Hematopoietic multipotent progenitor cell treated with erythropoietin and hydrocortisone succinate and interleukin-3 and kit ligand, for 8 days (in vitro differentiated cells): ENCODE measurements at regions not wholly inside any gene's neighbourhood (a gene's known extent, or its start where the extent isn't known, plus 50 kb on each side); places are given as distances from the start of the nearest gene placed in this dataset.

Experiments used
- DNase-seq: peaks from one replicate; pipeline ENCODE4 v3.0.0-alpha.2; 2015

DNA sequence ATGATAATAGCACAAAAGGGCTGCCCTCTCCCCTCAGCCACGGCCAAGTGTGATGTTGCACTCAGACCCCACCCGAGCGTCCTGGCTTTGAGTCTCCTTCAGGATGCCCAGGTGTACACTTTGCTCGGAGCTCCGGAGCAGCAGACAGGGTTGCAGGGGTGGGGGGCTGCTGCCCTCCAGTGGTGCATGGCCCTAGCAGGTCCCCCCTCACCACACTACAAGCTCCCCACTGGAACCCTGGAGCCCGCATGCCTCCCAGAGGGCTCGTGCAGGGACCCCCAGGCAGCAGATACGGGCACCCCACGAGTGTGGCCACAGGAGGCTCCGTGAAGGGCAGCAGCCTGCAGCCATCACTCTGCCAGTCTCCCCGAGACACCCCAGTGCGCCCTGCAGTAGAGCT lies 69.9 kb upstream of the C14orf180 start:
- no peak for DNase-seq

DNA sequence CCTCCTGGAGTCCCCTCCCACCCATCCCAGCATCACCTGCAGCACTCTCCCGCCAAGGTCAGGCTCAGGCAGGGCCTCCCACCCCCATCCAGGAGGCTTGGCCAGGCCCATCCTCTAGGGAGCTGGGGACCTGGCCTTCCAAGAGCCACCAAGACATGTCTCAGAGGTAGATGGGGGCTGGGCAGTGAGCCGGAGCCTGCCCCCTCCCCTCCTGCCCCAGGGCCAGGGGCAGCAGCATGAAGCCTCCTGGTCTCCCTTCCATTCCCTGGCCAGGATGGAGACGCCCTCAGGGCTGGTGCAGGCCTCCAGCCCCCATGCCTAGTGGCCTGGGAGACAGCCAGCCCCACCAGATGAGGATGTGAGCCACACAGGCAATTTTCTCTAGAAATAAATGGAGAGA lies 69.3 kb upstream of the C14orf180 start:
- no peak for DNase-seq

DNA sequence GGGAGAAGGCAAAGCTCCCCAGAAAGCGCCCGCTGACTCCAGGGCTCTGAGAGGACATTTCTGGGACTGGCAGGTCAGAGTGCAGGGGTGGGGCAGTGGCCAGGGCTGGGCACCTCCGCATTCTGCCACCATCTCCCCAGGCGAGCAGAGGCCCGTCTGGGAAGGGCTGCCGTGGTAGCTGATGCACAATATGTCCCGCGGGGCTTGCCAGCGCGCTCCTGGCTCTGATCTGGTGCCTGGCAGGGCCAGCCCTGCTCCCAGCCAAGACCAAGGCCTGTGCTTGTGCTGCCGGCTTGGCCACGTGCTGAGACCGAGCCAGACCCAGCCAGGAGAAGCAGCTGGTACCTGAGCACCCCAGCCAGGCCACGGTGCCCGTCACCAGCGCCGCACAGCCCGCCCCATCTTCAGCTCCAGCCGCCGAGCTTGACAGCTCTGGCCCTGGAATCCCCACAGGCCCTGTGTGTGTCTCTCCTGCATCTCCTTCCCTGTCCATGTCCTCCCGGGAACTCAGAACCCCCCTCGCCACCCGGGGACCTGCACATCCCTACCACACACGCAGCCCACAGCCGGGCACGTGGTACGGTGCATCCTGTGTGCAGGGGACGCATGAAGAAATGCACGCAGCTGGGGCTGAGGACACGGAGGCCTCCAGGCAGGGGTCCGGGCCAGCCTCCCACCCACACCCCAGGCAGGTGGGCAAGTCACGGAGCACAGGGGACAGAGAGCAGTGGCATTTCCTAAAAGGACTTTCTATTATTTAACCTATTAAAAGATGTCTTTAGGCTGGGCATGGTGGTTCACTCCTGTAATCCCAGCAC lies 68.6 kb upstream of the C14orf180 start:
- no peak for DNase-seq

DNA sequence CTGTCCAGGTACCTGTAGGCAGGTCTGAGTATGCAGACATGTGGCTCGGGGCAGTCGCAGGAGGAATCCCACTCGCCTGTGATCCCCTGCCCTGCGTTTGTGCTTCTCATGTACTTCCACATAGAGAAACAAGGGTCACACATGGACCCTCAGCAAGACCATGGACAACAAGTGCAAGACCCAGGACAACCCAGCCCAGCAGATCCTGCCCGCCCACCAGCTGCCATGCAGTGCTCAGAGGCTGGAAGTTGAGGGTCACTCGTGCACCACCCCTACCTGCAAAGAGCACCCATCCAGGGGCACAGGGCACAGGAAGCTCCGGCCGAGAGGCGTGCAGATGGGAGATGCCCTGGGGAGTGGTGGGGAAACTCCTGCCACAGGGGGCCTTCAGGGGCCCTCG lies 67.5 kb upstream of the C14orf180 start:
- DNase-seq: no peak

DNA sequence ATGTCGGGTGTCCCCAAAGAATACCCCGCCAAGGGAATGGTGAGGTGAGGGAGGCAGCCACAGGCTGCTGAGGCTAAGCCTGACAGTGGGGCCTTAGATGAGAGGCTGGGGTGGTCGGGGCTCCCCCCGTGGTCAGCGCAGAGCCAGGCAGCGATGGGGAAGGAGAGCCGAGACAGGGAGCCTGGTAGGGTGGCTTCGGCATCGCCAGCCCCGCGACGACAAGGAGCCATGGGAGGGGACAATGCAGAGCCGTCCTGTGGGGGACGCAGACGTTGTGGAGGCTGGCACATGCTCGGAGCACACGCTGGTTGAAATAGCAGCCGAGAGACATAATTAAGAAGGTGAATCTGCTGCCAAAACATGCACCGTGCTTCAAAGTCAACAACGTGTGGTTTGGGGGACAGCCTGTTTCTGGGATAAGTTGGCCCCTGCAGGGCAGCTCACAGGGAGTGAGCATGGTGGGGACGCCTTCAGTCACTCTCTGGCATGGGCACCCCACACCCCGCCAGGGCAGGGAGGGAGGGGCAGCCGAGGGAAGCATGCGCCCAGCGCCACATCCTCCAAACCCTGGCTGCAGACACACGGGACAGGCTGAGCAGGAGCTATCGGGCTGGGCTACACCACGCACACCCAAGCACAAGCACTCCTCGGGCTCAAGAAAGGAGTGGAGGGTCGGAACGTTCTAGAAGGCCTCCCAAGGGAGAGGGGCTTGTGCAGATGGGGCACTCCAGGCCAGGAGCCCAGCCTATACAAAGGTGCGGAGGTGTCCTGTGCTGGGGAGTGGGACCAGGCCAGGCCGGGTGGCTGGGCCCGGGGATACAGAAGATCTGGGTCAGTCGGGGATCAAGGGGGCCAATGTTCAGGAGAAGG lies 66.6 kb upstream of the C14orf180 start:
- no peak for DNase-seq

DNA sequence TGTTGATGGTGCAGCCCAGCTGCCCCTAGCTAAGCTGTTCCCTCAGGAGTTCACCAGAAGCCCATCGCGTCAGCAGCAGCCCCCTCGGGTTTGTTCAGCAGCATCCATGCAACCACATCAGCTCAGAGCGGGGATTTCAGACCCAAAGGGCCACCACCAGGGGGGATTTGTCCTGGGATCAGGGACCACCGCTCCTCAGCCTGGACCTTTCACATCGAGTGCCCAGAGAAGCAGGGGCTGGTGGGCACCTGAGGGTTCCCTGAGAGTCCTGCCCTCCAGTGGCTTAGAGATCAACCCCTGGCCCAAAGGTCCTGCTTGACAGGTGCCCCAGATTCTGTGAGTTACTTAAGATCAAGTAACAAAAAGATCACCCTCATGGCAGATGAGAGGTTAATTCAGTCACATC lies 65.9 kb upstream of the C14orf180 start:
- no peak for DNase-seq

DNA sequence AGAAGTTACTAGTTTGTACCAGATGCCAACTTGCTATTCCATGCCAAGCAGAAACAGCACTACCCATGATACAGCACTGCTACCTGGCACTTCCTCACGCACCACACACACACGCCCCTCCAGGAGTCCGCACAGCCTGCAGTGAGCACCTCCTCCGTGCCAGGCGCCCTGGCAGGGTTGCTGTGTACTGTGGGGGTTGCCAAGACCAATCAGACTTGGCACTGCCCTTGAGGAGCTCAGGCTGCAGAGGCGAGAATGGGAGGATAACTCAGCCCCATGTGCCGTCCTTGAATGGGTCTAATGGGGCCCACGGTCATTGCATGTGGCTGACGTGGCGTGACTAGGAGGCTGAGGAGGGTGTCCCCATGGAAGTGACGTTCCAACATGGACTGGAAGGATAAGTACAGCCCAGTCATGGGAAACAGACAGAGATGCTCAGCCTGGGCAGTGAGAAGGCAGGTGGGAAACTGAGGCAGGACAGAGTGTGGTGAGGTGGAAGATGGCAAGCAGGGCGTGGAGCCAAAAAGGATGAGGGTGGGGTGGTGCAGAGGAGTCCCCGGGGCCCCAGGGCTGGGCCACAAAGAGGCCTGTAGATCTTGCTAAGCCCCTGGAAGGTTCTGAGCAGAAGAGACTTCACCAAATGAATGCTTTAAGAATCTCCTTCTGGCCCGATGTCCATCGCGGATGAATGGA lies 65.3 kb upstream of the C14orf180 start:
- no peak for DNase-seq

DNA sequence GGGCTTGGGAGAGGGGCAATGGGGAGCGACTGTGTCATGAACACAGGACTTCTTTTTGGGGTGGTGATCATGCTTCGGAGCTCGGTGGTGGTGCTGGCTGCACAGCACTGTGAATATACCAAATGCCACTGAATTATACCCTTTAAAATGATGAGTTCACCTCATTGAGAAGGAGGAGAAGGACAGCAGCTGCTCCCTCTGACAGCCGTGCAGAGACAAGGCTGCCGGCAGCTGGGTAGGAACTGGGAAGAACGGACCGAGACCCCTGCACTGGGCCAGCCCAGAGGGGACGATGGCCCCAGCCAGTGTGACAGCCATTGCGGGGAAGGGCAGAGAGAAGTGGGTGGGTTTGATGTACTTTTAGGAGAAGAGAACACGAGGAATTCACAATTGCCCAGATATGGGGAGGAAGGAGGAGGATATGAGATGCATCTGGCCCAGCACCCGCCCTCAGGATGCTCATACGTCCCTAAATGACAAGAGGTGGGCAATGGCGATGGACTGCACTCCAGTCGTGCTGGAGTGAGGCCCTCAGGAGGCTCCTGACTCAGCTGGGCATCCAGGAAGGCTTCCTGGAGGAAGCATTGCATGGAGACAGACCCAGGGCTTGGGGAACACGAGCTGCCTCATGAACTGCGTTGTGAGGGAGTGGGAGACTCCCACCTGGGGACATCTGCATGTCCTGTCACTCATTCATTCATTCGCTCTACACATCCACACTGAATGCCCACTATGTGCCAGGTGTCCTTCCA lies 64.3 kb upstream of the C14orf180 start:
- DNase-seq: no peak

DNA sequence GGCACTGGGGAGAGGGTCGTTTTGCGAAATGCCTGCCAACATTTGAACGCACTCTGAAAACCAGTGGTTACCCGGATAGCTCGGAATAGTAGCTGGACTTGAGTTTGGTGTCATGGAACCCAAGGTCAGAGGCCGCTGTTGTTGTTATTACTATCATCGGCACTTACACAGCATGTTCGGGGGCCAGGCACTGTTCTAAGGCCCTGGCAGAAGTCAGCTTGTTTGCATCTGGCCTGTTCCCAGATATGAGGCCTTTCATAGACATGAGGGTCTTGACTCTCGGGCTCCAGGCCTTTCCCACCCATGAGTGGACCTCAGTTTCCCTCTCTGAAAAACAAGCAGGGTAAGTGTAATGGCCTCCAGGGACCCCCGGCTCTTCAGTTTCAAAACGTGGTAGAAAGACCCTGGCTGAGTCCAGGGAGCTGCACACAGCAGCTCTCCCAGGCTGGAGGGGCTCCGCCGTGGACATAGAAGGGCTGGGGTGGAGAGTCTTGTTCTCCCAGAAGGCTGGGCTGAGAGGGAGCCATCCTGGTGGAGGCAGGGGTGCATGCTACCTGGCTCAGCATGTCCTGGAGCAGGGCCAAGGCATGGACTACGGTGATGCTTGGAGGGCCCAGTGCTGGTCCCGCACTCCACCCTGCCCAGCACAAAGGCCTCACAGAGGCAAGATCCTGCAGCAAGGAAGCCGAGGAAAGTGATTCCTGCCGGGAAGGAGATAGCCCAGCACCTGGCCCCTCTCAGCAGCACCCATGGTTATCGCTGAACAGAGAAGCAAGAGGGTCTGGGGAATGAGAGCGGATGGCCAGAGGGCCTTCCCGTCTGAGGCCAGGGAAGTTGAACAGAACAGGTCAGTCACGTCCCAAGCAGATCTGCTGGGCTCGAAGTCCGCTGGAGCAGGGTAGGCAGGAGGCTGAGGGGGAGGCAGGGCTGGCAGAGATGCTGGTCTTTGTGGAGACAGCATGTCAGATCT lies 63.5 kb upstream of the C14orf180 start:
- DNase-seq: no peak

DNA sequence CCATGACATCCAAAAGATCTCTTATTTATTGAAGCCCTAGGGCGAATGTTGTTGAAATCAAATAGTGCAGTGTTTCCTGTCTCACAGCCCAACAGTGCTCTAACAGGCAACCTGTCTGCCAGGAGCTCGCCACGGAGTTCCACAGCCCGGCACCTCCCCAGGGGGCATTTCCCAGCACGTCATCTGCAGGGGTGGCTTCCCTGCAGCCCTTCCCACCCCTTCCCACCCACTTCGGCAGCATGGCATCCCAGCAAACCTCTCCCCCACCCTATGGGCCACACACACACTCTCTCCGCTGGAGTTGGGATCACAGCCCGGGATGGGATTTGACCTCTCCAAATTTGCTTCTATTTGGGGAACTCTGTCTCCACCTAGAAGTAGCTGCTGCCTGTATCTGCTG lies 62.7 kb upstream of the C14orf180 start:
- no peak for DNase-seq

DNA sequence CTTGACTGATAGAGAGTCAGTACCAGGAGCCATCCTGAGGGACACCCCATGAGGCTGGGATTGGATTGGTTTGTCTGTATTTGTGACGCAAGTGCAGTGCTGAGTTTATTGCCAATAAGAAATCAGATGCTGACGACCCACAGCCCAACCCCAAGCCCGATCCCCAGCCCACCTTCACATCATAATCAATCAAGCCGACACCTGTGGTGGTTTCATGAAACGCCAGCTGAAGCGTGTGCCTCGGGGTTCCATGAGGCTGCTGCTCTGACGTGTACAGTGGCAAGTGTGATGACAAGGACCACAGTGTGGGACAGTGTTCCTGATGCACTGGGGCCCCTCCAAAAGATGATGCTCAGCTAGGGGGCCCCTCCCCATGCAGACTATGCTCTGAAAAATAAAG lies 62.1 kb upstream of the C14orf180 start:
- DNase-seq: no peak

DNA sequence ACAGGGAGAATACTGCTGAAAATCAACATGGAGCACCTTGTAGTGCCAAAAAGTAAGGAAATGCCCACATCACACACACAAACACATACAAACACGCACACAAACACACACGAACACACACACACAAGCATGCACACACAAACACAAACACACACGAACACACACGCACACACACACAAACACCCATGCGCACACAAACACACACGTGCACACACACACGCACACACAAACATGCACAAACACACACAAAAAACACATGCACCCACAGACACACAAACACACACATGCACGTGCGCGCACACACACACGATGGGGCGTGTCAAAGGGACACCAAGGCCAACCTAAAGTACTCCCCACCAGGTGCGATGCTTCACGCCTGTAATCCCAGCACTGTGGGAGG lies 61.7 kb upstream of the C14orf180 start:
- DNase-seq: no peak

DNA sequence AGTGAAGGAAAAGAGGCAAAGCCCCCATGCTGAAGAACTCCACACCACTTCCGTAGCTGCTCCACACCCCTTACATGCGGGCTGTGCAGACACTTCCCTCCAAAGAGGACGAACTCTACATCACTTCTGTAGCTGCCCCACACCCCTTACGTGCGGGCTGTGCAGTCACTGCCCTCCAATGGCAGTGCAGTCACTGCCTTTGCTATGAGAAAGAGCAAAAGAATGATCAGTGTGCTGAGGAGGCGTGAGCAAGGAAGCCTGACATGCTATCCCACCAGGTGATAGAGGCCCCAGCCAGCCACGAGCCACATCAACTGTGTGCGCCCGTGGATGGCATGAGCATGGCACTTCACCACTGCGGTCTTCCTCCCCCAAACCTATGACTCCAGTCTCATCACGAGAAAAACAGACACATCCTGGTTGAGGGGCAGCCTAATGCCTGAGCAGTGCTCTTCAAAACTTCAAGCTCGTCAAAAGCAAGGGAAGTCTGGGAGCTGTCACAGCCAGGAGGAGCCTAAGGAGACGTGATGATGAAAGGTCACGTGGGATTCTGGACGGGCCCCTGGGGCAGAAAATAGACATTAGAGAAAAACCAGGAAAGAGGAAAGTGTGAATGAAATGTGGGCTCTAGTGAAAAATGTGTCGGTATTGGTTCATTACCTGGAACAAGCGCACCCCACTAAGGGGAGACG lies 60.8 kb upstream of the C14orf180 start:
- DNase-seq: no peak

DNA sequence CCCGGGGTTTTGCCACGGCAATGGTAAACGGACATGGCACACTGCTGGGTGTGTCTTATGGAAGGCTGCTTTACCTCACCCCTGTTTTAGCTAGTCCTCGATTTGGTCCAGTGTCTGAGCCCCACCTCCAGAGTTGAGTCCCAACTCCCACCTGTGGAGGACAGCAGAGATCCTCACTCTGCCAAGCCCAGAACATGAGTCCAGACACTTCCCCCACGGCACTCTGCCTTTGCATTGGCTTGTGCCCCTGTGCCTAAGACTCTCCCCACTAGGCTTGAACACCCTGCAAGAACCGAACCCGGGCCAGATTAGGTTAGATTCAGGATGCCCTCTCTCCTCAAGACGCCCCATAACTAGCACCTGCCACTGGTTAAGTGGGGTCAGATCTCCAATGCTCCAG lies 59.8 kb upstream of the C14orf180 start:
- no peak for DNase-seq

DNA sequence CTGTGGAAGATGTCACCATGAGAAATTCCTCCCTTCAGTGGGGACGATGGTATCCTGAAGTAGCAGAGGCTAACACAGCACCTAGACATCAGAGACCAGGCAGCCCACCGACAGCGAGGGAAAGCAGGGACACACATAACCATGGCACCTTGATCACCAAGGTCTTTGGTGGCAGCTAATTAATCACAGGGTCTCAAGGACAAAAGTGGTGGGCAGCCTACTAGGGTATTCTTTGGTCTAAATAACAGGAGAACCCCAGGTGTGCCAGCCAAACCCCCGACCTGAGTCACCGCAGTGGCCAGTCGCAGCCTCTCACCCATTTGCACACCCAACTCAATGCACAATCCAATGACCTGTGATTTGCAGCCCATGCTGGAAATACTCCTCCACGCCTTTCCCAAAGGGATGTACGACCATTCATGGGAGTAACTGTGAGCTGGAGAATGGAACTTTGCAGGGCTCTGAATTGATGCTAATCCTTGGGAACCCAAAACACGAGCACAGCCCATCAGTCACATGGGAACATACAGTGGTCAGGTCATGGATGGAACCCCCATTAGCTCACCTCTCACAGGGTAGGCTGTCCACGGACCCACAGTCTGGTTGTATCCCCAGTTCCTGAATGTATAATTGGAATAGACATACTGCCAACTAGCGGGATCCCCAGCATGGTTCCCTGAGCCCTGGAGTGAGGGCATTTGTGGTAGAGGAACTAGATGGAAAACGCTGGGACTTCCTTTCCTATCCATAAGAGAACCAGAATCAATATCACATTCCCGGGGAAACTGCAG lies 58.7 kb upstream of the C14orf180 start:
- no peak for DNase-seq

DNA sequence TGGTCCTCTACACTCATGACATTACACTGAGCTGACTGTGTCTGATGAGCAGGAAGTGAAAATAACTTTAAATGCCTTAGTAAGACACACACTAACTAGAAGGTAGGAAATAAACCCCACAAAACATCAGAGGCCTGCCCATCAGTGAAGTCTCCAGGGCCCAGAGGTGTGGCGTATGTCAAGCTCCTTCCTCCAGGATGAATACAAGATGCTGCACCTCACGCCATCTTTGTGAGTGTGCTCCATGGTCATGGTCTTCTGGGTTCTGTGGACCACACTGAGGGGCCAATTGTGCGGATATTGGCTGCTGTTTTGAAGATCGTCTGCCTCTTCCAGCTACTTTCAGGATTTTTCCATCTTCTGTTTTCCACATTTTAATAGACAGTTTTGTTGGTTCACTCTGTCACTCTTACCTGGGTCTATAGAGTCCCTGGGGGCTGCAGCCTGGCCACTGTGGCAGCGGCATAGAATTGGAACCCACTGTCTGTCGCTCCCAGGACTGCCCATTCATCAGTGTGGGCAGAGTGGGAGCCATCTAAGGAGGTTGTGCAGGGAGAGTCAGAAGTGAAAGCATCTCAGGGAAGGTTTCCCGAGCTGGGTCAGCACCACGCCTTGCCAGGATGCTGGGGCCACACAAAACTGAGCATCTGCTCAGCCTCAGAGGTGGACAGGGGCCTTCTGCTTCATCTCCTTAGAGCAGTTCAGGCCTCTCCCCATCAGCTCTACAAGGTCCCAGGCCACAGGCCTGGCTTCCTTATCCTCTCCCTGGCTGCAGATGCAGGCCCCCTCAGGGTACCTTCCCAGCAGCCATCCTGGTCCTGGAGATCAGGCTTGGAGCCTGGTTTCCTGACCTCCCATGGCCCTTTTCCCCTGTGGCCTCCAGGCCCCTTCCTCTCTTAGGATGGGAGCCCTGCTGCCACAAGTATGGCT lies 57.5 kb upstream of the C14orf180 start:
- no peak for DNase-seq

DNA sequence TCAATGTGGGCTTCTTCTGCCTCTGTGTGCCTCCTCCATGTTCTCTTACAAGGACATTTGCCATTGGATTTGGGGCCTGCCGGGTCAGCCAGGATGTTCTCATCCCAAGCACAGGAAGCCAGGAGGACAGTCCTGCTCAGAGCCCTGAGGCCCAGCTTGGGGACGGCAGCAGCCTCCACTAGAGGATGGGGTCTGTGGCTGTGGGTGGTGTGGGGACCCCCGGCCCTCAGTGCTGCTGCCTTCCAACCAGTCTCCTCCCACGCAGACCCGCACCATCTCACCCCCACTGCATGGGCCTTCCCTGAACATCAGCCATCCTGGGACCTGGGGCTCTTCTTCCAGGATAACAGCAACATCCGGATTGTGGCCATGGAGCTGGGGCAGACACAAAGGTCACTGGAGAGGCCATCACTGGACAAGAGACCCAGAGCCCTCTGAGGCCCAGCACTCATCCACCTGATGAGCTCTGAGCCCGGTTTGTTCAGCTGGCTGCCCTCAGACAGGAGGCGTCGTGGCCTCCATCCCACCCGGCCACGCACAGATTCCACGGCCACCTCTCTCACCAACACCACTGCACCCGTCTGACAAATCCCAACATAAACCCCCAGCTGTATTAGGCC lies 56.5 kb upstream of the C14orf180 start:
- no peak for DNase-seq

DNA sequence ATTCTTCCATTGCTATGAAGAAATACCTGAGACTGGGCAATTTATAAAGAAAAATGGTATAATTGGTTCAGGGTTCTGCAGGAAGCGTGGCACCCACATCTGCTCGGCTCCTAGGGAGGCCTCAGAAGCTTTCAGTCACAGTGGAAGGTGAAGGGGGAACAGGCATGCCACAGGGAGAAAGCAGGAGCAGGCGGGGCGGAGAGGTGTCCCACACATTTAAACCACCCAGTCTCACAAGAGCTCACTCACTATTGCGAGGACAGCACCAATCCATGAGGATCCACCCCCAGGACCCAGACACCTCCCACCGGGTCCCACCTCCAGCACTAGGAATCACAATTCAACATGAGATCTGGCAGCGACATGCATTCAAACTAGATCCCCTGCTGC lies 56.0 kb upstream of the C14orf180 start:
- no peak for DNase-seq

DNA sequence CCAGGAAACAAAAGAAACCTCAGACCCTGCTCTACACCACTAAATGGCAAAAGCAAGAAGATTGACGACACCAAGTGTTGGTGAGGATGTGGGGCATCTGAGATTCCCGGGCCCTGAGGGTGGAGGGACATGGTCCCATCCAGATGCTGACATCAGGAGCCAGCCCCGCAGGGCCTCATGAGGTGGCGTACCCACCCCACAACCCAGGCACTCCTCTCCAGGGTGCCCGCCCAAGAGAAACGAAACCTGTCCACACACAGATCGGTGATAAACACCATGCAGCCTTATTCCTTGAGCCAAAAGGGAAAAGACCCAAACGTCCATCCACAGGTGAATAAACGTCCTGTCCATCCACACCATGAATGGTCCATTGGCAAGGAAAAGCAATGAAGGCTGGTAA lies 54.8 kb upstream of the C14orf180 start:
- no peak for DNase-seq
